Pancreas (tissue), 10 donors: ENCODE measurements at regions not wholly inside any gene's neighbourhood (a gene's known extent, or its start where the extent isn't known, plus 50 kb on each side); places are given as distances from the start of the nearest gene placed in this dataset.
A peak's percentile ranks its signal among the peaks of the same experiment; 100 is the strongest.

ENCODE experiments used
- ATAC-seq, 4 donors: fragments of 200-7000 bp; cut with Tn5 transposase; one replicate each; pipeline versions ENCODE4 v1.8.0 to v1.9.1; 2020; ENCODE audit warnings: mild to moderate bottlenecking in 4 of 4, moderate library complexity in 4 of 4
- DNase-seq, 6 donors: peaks; one replicate each; pipeline ENCODE4 v3.0.0-alpha.2; 2020
- FAIRE-seq: peaks from 2 replicates; lab custom pipeline; 2012; peaks lifted over from hg19 to GRCh38; lab: Jason Lieb, UNC
- H3K27ac ChIP-seq, 4 donors: fragments of 200-600 bp; sonication (generic); 1 replicate in 3 of 4; 2 replicates in 1 of 4; pipeline versions ENCODE4 v1.5.0 to v1.8.0; 2020
- H3K27me3 ChIP-seq, 4 donors: fragments of 200-600 bp; one replicate each; pipeline ENCODE4 v1.8.0; 2021
- H3K36me3 ChIP-seq, 3 donors: fragments of 200-600 bp; sonication (generic) in 1 of 3; one replicate each; pipeline versions ENCODE4 v1.5.0 to v1.8.0; 2020 to 2021
- H3K4me1 ChIP-seq, 3 donors: fragments of 200-600 bp; one replicate each; pipeline ENCODE4 v1.8.0; 2021
- H3K4me3 ChIP-seq, 4 donors: fragments of 200-600 bp; sonication (generic) in 2 of 4; one replicate each; pipeline versions ENCODE4 v1.5.0 to v1.8.0; 2020 to 2021
- H3K9me3 ChIP-seq, 4 donors: fragments of 200-600 bp; one replicate each; pipeline ENCODE4 v1.8.0; 2021
- CTCF ChIP-seq, 4 donors: fragments of 200-600 bp; sonication (generic) in 3 of 4; IDR thresholded peaks; one replicate each; pipeline versions ENCODE4 v1.5.0 to v1.8.0; 2021; ENCODE audit warnings: antibody characterized with exemption in 4 of 4
- WGBS, 2 donors: extraction: QIAGEN DNeasy Blood & Tissue Kit; methylation state at CpG; one replicate each; pipeline ENCODE4 v1.1.7; 2013; 5-methylcytosine and 5-hydroxymethylcytosine counted together
- intact Hi-C, 3 donors: fragments of 100-400 bp; cut with DNase I; formaldehyde crosslinking; loops; one replicate each; pipeline versions ENCODE4 v1.11.1 to v1.14.2; 2022
- donor health status: healthy with polysubstance abuse.
- donor health status: DM: no; HTN: no; CAD: no; lungs with moderate emphysema.
- donor health status: DM: no; HTN: no; CAD: no.
- donor health status: control.
- donor health status: control.
- donor health status: Bipolar disorder and iron deficiency.
- donor health status: DM: yes; HTN: yes; CAD: no.
- donor health status: DM: no; HTN: no; CAD: no.
- donor health status: DM: no; HTN: no; CAD: no.
- donor health status: DM: yes; HTN: yes; CAD: no.

GRCh38 chr5:145502906-145503305, 332.2 kb downstream of the PRELID2 start:
- TF ChIP-seq CTCF (IDR thresholded peaks at IDR 0.05), result no peak
- H3K36me3 ChIP-seq, result no peaks in the 10 kb centered on the region
- intact Hi-C loops, result no loop called here
- FAIRE-seq, result no peak
- no peak for ATAC-seq
- no peak overlapping the region for H3K4me3 ChIP-seq
- no peaks in the 10 kb centered on the region for H3K27me3 ChIP-seq
- no peak overlapping the region for H3K27ac ChIP-seq
- no peaks in the 10 kb centered on the region for H3K9me3 ChIP-seq
- WGBS, 2 donors, result 93 to 95% methylated on average over 1 of the region's 1 CpG
- H3K4me1 ChIP-seq, result peaks cover 0 to 2% (median 0%) of the 10 kb centered on the region in 3 donors
- no peak for DNase-seq

DNA sequence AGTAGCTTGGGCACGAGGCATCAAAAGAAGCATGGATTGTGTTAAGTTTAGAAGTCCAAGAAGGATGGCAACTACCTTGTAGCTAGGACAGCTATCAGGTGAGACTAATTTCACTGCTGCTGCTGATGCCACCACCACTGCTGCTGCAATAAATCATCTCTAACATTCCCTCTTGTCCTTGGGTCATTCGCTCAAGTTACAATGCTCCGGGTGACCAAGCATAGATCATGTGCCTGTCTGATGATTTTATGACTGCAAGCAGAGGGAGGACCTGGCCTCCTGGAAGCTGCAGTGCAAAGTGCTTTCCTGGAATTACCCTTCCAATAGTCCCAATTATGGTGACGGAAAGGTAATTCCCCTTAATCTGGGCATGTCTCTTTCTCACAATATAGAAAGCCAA, 334.4 kb downstream of the PRELID2 start:
- Histone ChIP-seq H3K36me3 (no peaks in the 10 kb centered on the region), H3K9me3 (no peaks in the 10 kb centered on the region), H3K27ac (peak overlapping the region in 1 of 4 donors; percentile 31), H3K4me1 (peaks cover 0 to 2% (median 0%) of the 10 kb centered on the region in 3 donors), H3K4me3 (no peak overlapping the region), H3K27me3 (no peaks in the 10 kb centered on the region)
- intact Hi-C loops, result no loop called here
- 69 to 70% methylated on average over 4 of the region's 4 CpGs for WGBS, 2 donors
- ATAC-seq (peak in 3 of 4 donors; percentile 68 to 81 (median 73)), FAIRE-seq (no peak), DNase-seq (no peak)
- TF ChIP-seq CTCF (IDR thresholded peaks at IDR 0.05), result no peak

DNA sequence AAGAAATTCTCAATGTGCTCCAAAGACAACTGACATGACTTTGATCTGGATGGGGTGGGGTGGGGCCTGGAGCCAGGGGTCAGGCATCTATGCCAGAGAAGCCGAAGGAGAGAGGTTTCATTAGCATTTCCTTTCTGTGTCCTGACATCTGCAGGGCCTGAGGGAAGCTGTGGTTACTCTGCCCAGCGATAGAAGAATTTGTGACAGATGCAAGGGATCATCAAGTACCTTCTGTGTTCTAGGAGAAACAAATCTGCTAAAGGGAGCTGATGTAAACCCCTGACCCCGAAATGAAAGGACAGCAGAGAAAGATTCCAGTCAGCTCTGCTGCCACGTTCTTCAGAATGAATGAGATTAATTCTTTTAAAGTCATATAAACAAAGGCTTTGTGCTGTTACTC, 335.7 kb downstream of the PRELID2 start:
- peak overlapping the region in 1 of 4 donors; percentile 31 for H3K27ac ChIP-seq
- WGBS, 2 donors, result 56 to 60% methylated on average over 4 of the region's 4 CpGs

GRCh38 chr5:145497052-145497451, 338.1 kb downstream of the PRELID2 start:
- intact Hi-C loops, result no loop called here
- ATAC-seq, result no peak
- Histone ChIP-seq H3K4me1 (no peaks in the 10 kb centered on the region), H3K27me3 (no peaks in the 10 kb centered on the region), H3K4me3 (no peak overlapping the region), H3K9me3 (no peaks in the 10 kb centered on the region), H3K36me3 (no peaks in the 10 kb centered on the region), H3K27ac (no peak overlapping the region)
- no peak for TF ChIP-seq CTCF (IDR thresholded peaks at IDR 0.05)
- FAIRE-seq, result no peak
- DNase-seq, result no peak
- 85 to 92% methylated on average over 3 of the region's 3 CpGs for WGBS, 2 donors

More for the DNA sequence above, 335.7 kb downstream of the PRELID2 start:
- Histone ChIP-seq H3K9me3 (no peaks in the 10 kb centered on the region), H3K36me3 (no peaks in the 10 kb centered on the region), H3K4me3 (no peak overlapping the region), H3K27me3 (no peaks in the 10 kb centered on the region), H3K4me1 (peaks cover 0 to 2% (median 0%) of the 10 kb centered on the region in 3 donors)
- TF ChIP-seq CTCF (IDR thresholded peaks at IDR 0.05), result no peak
- no peak for DNase-seq
- ATAC-seq, result no peak
- no peak for FAIRE-seq
- intact Hi-C loops, result no loop called here

- 88 to 94% methylated on average over 2 of the region's 2 CpGs for WGBS, 2 donors
- Histone ChIP-seq H3K36me3 (no peaks in the 10 kb centered on the region), H3K27ac (no peak overlapping the region), H3K27me3 (no peaks in the 10 kb centered on the region), H3K9me3 (no peaks in the 10 kb centered on the region), H3K4me3 (no peak overlapping the region), H3K4me1 (no peaks in the 10 kb centered on the region)
- no peak for FAIRE-seq
- ATAC-seq, result peak in 3 of 4 donors; percentile 64 to 86 (median 85)
- intact Hi-C loops, result no loop called here
- DNase-seq, result peak in 1 of 6 donors; percentile 37
- no peak for TF ChIP-seq CTCF (IDR thresholded peaks at IDR 0.05)
Observed at GRCh38 chr5:145495741-145496140, 339.4 kb downstream of the PRELID2 start.
